HG02973 (cell line): ENCODE measurements at regions not wholly inside any gene's neighbourhood (a gene's known extent, or its start where the extent isn't known, plus 50 kb on each side); places are given as distances from the start of the nearest gene placed in this dataset.

Source experiments
- ATAC-seq: cut with Tn5 transposase; IDR thresholded peaks from one replicate; pipeline ENCODE4 v1.9.1; 2021; ENCODE audit warnings: moderate library complexity; ENCODE audit not compliant: unreplicated experiment

GRCh38 chr3:104763007-104763406, 603.7 kb upstream of the ALCAM start:
- no peak for ATAC-seq

GRCh38 chr3:104764496-104764895, 602.2 kb upstream of the ALCAM start:
- no peak for ATAC-seq

- ATAC-seq = no peak
Observed at GRCh38 chr3:104768886-104769285, 597.8 kb upstream of the ALCAM start.

DNA sequence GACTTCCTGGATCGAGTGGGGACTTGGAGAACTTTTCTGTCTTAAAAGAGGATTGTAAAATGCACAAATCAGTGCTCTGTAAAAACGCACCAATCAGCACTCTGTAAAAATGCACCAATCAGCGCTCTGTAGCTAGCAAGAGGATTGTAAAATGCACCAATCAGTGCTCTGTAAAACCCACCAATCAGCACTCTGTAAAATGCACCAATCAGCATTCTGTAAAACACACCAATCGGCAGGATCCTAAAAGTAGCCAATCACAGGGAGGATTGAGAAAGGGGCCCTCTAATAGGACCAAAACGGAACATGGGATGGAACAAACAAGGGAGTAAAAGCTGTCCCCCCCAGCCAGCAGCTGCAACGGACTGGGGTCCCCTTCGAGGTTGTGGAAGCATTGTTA, 587.4 kb upstream of the ALCAM start:
- ATAC-seq = no peak

- ATAC-seq = no peak
Observed at GRCh38 chr3:104781112-104781511, 585.6 kb upstream of the ALCAM start.

DNA sequence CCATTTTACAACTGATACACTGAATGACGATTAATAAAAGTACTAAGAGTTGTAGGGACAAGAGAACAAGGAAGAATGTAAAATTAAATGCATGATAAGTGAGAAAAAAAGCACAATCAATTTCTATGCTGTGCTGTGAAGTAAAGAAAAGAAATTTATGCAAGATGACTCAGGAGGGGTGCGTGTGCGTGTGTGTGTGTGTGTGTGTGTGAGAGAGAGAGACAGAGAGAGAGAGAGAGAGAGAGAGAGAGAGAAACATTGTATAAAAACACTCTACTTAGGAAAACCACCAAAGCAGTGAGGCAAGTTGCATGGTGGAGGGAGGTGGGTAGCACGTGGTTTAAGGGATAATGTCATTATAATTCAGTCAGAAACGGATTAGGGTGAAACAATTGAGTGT, 580.8 kb upstream of the ALCAM start:
- no peak for ATAC-seq

DNA sequence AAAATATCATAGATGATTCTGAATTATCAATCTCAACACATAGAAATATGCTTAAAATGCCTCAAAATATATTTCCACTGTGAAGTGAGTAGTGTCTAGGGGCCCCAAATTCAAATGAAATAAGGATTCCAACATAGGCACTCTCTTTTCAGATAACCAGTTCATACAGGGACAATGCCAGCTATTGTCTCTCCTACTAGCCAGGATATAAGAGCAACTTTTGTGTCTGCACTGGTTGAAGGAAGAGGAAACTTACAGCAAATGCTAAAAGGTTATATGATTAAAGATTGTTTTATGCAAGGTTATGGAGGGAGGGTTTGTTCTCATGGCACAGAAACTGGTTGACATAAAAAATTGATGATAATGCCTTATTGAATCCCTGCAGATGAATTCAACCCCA, 579.4 kb upstream of the ALCAM start:
- no peak for ATAC-seq

DNA sequence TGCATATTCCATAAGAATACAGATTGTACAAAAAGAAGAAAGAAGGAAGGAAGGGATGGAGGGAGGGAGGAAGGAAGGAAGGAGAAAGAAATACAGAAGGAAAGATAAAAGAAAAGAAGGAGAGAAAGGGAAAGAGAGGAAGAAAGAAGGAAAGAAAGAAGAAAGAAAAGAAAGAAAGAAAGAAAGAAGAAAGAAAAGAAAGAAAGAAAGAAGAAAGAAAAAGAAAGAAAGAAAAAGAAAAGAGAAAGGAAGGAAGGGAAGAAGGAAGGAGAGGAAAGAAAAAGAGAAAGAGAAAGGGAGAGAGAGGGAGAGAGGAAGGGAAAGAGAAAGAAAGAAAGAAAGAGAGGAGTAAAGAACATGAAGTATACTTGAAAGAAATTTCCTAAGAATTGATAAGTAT, 577.9 kb upstream of the ALCAM start:
- no peak for ATAC-seq

GRCh38 chr3:104791331-104791730, 575.4 kb upstream of the ALCAM start:
- ATAC-seq = no peak

DNA sequence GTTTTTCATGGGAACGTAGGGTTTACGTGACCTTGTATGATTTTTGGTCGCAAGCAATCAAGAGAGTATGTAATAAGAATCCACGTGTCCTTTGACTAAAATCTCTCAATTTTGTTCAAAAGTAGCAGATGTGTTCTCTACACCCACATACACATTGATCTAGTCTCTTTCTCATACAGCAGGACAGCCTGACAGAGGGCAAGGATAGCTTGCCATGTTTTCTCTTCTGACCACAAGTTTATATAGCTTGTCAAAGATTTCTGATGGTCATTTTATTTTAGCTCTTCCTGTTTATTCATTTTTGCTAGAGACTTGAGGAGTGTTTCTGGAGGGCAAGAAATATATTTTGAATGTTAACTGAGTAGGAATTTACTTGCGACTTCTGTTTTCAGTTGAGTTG, 570.2 kb upstream of the ALCAM start:
- no peak for ATAC-seq

DNA sequence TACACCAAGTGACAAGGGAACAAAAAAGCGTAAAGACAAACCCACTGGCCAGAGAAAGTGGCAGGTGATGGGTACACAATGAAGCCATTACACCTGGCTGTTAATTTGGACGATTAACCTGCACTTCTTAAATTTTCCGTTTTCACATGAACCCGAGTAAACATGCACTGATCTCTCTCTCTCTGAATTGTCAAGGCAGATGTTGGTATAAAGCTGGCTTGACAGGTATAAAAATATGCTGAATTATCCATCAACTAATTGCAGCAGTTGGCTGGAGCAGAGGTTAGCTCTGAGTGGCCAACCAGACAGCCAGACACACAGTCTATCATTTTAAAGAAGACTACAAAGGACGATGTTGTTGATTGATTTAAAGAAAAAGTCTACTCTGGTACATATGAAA, 561.7 kb upstream of the ALCAM start:
- no peak for ATAC-seq

- ATAC-seq = no peak
Observed at GRCh38 chr3:104805508-104805907, 561.2 kb upstream of the ALCAM start.

DNA sequence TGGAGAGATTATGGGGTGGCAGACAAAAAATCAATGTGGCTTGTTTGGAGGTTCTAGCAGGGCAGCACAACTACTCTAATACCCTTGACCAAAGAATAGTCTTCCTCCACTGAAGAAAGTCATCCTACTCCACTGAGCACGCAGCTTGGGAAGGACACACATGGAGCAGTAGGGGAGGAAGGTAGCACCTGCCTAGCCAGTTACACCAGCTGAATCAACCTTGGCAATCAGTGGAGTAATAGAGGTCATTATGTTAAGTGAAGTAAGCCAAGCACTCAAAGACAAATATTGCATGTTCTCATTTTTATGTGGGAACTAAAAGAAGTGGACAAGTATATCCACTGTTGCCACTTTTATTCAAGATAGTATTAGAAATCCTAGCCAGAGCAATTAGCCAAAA, 555.8 kb upstream of the ALCAM start:
- ATAC-seq = no peak

DNA sequence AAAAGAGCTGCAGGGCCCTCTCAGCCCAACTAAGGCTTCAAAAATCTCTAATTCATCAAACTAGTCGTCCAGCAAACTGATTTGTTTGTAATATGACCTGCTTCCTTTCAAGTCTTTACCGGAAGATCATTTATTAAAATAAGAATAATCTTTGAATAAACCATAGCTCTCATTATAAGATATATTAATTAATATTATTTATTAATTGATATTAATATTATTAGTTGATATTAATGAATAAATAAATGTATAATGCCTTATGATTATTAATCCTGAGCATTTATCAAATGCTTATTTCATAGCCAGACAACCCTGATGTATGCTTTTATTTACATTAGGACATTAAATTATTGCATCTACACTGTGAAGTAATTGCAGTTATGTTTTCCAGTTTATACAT, 550.7 kb upstream of the ALCAM start:
- no peak for ATAC-seq

GRCh38 chr3:104816716-104817115, 550.0 kb upstream of the ALCAM start:
- no peak for ATAC-seq

- no peak for ATAC-seq
Observed at GRCh38 chr3:104819333-104819732, 547.4 kb upstream of the ALCAM start.

DNA sequence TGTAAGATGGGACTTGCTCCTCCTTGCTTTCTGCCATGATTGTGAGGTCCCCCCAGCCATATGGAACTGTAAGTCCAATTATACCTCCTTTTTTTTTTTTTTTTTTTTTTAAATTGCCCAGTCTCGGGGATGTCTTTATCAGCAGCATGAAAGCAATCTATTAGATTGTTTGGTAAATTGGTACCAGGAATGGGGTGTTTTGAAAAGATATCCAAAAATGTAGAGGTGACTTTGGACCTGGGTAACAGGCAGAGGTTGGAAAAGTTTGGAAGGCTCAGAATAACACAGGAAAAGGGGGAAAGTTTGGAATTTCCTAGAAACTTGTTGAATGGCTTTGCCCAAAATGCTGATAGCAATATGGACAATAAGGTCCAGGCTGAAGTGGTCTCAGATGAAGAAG, 545.8 kb upstream of the ALCAM start:
- ATAC-seq = no peak

GRCh38 chr3:104825116-104825515, 541.6 kb upstream of the ALCAM start:
- ATAC-seq = no peak

DNA sequence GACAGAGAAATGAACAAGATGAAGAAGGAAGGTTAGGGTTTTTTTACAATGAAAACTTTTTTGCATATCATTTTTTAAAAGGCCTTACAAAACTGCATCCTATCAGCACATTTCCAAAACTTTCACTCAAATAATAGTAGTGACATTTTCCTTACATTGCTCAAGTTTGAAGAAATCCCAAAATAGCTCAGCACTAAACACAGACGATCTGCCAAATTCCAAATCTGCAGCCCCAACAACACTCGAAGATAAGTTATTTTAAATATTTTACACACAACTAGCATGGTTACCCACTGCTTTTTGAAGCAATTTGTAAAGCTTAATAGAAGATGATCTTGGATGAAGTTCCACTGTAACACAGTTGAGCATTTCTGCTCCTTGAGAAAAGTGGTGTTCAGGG, 535.6 kb upstream of the ALCAM start:
- no peak for ATAC-seq

- no peak for ATAC-seq
Observed at GRCh38 chr3:104832530-104832929, 534.2 kb upstream of the ALCAM start.

DNA sequence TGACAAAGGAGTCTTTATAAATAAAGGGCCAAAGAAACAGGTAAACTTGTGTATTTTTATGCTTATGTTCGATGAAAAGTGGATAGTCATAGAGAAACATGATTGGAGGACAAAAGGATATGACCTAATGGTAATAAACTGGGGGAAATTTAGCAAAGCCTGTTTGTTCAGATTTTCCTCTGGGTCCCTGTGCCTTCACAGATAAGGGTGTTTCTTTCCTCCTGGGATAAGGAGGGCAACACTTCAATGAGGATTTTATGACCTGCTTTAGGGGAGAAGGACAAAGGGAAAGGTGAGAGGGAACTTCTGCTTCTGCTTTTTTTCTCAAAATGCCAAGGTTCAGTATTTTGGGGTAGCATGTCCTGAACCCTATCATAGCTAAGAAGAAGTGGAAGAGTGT, 531.3 kb upstream of the ALCAM start:
- ATAC-seq = no peak

GRCh38 chr3:104846270-104846669, 520.4 kb upstream of the ALCAM start:
- no peak for ATAC-seq

DNA sequence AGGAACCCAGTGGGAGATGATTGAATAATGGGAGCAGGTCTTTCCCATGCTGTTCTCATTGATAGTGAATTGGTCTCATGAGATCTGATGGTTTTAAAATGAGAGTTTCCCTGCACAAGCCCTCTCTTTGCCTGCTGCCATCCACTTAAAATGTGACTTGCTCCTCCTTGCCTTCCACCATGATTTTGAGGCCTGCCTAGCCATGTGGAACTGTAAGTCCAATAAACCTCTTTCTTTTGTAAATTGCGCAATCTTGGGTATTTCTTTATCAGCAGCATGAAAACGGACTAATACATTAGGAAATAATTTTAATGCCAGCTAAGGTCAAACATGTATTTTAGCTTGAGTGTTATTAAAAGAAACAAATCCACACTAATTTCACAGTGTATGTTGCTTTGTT, 517.6 kb upstream of the ALCAM start:
- no peak for ATAC-seq

- ATAC-seq = no peak
Observed at GRCh38 chr3:104854468-104854867, 512.2 kb upstream of the ALCAM start.
